GM23338 (cell line): ENCODE measurements at regions not wholly inside any gene's neighbourhood (a gene's known extent, or its start where the extent isn't known, plus 50 kb on each side); places are given as distances from the start of the nearest gene placed in this dataset.

Source experiments
- ATAC-seq: fragments of 200-7000 bp; cut with Tn5 transposase; 3 replicates; pipeline ENCODE4 v1.9.1; 2020
- DNase-seq: peaks from one replicate; pipeline ENCODE4 v3.0.0-alpha.2; 2015; ENCODE audit warnings: low spot score
- H2AFZ ChIP-seq: fragments of 200-600 bp; sonication (generic); 2 replicates; pipeline ENCODE4 v1.8.0; 2016; ENCODE audit warnings: antibody characterized with exemption, mild to moderate bottlenecking, moderate library complexity
- H3F3A ChIP-seq: fragments of 200-600 bp; sonication (generic); replicated peaks from 2 replicates; pipeline ENCODE4 v1.8.0; 2017; ENCODE audit warnings: antibody characterized with exemption, mixed run types, low read depth
- H3K27ac ChIP-seq: fragments of 200-600 bp; sonication (generic); 2 replicates; pipeline ENCODE4 v1.6.1; 2016; ENCODE audit warnings: low read depth
- H3K27me3 ChIP-seq: fragments of 200-600 bp; sonication (generic); 2 replicates; pipeline ENCODE4 v1.8.0; 2016; ENCODE audit warnings: mild to moderate bottlenecking, mixed run types, moderate library complexity; ENCODE audit not compliant: insufficient read depth
- H3K36me3 ChIP-seq: fragments of 200-600 bp; sonication (generic); 2 replicates; pipeline ENCODE4 v1.8.0; 2016; ENCODE audit warnings: mild to moderate bottlenecking; ENCODE audit not compliant: insufficient read depth
- H3K4me1 ChIP-seq: fragments of 200-600 bp; sonication (generic); 2 replicates; pipeline ENCODE4 v1.8.0; 2016; ENCODE audit warnings: mild to moderate bottlenecking, moderate library complexity; ENCODE audit not compliant: insufficient read depth
- H3K4me2 ChIP-seq: fragments of 200-600 bp; sonication (generic); 2 replicates; pipeline ENCODE4 v1.7.1; 2017; ENCODE audit warnings: mixed run types
- H3K4me3 ChIP-seq: fragments of 200-600 bp; sonication (generic); 2 replicates; pipeline ENCODE4 v1.6.1; 2016; ENCODE audit warnings: mixed run types
- H3K79me2 ChIP-seq: fragments of 200-600 bp; sonication (generic); replicated peaks from 2 replicates; pipeline ENCODE4 v1.8.0; 2017; ENCODE audit warnings: mild to moderate bottlenecking; ENCODE audit not compliant: insufficient read depth
- H3K9me2 ChIP-seq: fragments of 200-600 bp; sonication (generic); 2 replicates; pipeline ENCODE4 v1.8.0; 2017; ENCODE audit not compliant: insufficient read depth
- H4K20me1 ChIP-seq: fragments of 200-600 bp; sonication (generic); replicated peaks from 2 replicates; pipeline ENCODE4 v1.8.0; 2017; ENCODE audit warnings: mild to moderate bottlenecking; ENCODE audit not compliant: insufficient read depth
- H3K27ac Mint-ChIP-seq: 2 replicates; pipeline ENCODE4 v1.8.0; 2020; ENCODE audit warnings: inconsistent platforms, mild to moderate bottlenecking, moderate library complexity, mixed read lengths
- H3K27me3 Mint-ChIP-seq: 3 replicates; pipeline ENCODE4 v1.8.0; 2022; ENCODE audit warnings: low read depth, mild to moderate bottlenecking, moderate library complexity, mixed read lengths, inconsistent platforms; ENCODE audit not compliant: insufficient read depth, poor library complexity
- H3K36me3 Mint-ChIP-seq: 3 replicates; pipeline ENCODE4 v1.8.0; 2021; ENCODE audit warnings: low read depth, mild to moderate bottlenecking, inconsistent platforms, moderate library complexity, mixed read lengths
- H3K4me1 Mint-ChIP-seq: 3 replicates; pipeline ENCODE4 v1.8.0; 2020; ENCODE audit warnings: mild to moderate bottlenecking, inconsistent platforms, mixed read lengths
- H3K4me3 Mint-ChIP-seq: 3 replicates; pipeline ENCODE4 v1.8.0; 2021; ENCODE audit warnings: moderate library complexity, mild to moderate bottlenecking, inconsistent platforms, mixed read lengths
- H3K9me3 Mint-ChIP-seq: 3 replicates; pipeline ENCODE4 v1.8.0; 2020; ENCODE audit warnings: moderate library complexity, mild to moderate bottlenecking, inconsistent platforms, mixed read lengths
- JUNB ChIP-seq: IDR thresholded peaks from one replicate; pipeline ENCODE4 v1.6.1; 2016; ENCODE audit warnings: antibody characterized with exemption; ENCODE audit not compliant: unreplicated experiment
- ZNF462 ChIP-seq: fragments of 250-450 bp; sonication (Bioruptor Pico); IDR thresholded peaks from 2 replicates; pipeline ENCODE4 v1.5.0; 2020; ENCODE audit warnings: mild to moderate bottlenecking, moderate library complexity
- TF ChIP-seq, protein P1 (sequence below): IDR thresholded peaks from one replicate; pipeline ENCODE4 v1.6.1; 2018; ENCODE audit warnings: antibody characterized with exemption; ENCODE audit not compliant: unreplicated experiment
- TF ChIP-seq, protein P2 (sequence below): IDR thresholded peaks from 2 replicates; pipeline ENCODE4 v1.6.1; 2016; ENCODE audit warnings: antibody characterized with exemption

- TF ChIP-seq, protein P1, sequence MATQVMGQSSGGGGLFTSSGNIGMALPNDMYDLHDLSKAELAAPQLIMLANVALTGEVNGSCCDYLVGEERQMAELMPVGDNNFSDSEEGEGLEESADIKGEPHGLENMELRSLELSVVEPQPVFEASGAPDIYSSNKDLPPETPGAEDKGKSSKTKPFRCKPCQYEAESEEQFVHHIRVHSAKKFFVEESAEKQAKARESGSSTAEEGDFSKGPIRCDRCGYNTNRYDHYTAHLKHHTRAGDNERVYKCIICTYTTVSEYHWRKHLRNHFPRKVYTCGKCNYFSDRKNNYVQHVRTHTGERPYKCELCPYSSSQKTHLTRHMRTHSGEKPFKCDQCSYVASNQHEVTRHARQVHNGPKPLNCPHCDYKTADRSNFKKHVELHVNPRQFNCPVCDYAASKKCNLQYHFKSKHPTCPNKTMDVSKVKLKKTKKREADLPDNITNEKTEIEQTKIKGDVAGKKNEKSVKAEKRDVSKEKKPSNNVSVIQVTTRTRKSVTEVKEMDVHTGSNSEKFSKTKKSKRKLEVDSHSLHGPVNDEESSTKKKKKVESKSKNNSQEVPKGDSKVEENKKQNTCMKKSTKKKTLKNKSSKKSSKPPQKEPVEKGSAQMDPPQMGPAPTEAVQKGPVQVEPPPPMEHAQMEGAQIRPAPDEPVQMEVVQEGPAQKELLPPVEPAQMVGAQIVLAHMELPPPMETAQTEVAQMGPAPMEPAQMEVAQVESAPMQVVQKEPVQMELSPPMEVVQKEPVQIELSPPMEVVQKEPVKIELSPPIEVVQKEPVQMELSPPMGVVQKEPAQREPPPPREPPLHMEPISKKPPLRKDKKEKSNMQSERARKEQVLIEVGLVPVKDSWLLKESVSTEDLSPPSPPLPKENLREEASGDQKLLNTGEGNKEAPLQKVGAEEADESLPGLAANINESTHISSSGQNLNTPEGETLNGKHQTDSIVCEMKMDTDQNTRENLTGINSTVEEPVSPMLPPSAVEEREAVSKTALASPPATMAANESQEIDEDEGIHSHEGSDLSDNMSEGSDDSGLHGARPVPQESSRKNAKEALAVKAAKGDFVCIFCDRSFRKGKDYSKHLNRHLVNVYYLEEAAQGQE: no peak
- no peak for TF ChIP-seq ZNF462 (CRISPR knock-in tag)
- no peak for TF ChIP-seq JUNB
Measured at GRCh38 chr18:24924066-24924716, 427.8 kb downstream of the ZNF521 start (continued).

DNA sequence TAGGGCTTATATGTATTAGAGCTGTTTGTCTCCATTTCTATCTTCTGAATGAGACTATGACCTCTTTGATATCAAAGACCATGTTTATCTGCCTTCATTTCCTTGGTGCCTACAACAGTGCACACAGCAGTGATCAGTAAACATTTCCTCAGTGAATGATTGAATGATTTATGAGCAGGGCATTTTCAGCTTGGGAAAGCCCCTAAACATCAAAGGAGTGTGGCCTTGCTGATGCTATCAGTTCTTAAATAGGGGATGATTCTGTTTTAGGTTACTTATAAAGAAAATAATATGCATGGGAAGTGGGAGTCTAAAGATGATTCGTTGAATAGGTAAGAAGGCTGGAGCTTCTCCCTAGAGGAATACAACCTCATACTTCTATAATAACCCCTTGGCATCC is 425.3 kb downstream of the ZNF521 start:
- Histone ChIP-seq H3K27ac (no peak overlapping the region), H3F3A (no peaks in the 10 kb centered on the region), H3K9me2 (peaks cover 5% of the 10 kb centered on the region), H3K4me1 (peaks cover 26% of the 10 kb centered on the region), H3K4me2 (no peak overlapping the region), H3K79me2 (no peaks in the 10 kb centered on the region), H3K36me3 (no peaks in the 10 kb centered on the region), H2AFZ (no peak overlapping the region), H4K20me1 (no peaks in the 10 kb centered on the region), H3K27me3 (no peaks in the 10 kb centered on the region), H3K4me3 (no peak overlapping the region)
- H3K27ac Mint-ChIP-seq: no peak overlapping the region
- H3K4me1 Mint-ChIP-seq: peaks cover 31% of the 10 kb centered on the region
- peaks cover 2% of the 10 kb centered on the region for H3K27me3 Mint-ChIP-seq
- H3K9me3 Mint-ChIP-seq: no peaks in the 10 kb centered on the region
- DNase-seq (no peak), ATAC-seq (no peak)
- H3K4me3 Mint-ChIP-seq: no peak overlapping the region
- H3K36me3 Mint-ChIP-seq: no peaks in the 10 kb centered on the region; the same call in 2 of the 3 replicates
- TF ChIP-seq, protein P2, sequence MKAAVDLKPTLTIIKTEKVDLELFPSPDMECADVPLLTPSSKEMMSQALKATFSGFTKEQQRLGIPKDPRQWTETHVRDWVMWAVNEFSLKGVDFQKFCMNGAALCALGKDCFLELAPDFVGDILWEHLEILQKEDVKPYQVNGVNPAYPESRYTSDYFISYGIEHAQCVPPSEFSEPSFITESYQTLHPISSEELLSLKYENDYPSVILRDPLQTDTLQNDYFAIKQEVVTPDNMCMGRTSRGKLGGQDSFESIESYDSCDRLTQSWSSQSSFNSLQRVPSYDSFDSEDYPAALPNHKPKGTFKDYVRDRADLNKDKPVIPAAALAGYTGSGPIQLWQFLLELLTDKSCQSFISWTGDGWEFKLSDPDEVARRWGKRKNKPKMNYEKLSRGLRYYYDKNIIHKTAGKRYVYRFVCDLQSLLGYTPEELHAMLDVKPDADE: no peak
- no peak for TF ChIP-seq ZNF462 (CRISPR knock-in tag)
